SKM-1 (cell line): ENCODE measurements at regions not wholly inside any gene's neighbourhood (a gene's known extent, or its start where the extent isn't known, plus 50 kb on each side); places are given as distances from the start of the nearest gene placed in this dataset.
"Not testable (repeated sequence)": the region's sequence is repeated elsewhere in the genome, so short reads cannot be mapped to it uniquely, and the experiment has no call there.

Source experiments
- DNase-seq: peaks from one replicate; lab custom pipeline; 2025; ENCODE audit not compliant: unreplicated experiment; lab: John Stamatoyannopoulos, UW

DNA sequence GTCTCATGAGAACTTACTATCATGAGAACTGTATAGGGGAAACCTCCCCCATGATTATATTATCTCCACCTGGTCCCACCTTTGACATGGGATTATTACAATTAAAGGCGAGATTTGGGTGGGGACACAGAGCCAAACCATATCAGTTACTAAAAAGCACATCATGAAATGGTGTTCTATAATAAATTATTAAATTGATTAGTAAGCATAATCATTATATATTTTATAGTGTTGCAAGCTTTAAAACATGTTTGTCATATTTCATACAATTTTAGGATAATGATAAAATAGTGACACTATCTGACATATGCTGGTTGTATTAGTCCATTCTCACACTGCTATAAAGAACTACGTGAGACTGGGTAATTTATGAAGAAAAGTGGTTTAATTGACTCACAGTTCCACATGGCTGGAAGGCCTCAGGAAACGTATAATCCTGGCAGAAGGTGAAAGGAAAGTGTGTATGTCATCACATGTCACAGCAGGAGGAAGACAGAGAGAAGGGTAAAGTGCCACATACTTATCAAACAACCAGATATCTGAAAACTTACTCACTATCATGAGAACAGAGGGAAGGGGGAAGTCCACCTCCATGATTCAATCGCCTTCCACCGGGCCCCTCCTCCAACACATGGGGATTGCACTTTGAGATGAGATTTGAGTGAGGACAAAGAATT is 539.2 kb upstream of the OLFM3 start:
- DNase-seq: no peak

DNA sequence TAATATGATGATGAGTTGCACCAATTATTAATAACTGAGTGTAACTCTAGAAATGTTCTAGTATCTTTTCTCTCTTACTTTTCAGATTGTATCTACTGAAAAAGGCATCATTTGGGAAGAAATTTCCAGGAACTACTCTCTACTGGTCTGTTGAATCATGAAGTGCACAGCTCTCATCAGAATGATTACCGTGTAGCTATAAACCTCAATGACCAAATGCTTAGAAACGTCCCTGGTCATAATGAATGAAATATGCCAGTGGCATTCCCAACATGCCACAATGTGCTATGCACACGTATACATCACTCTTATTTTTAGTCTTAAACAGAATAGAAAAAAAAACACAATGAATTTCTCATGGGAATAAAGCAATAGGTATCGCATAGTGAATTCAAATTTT is 534.3 kb upstream of the OLFM3 start:
- no peak for DNase-seq

DNA sequence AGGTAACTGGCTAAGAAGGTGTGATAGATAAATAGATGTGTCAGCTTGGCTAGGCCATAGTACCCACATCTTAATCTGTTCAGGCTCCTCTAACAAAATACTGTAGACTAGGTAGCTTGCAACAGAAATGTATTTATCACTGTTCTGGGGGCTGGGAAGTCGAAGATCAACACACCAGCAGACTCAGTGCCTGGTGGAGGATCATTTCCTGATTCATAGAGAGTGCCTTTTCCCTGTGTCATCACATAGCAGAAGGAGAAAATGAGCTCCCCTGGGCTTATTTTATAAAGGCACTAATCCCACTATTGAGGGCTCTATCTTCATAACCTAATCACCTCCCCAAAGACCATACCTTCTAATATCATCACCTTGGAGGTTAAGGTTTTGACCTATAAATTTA is 532.7 kb upstream of the OLFM3 start:
- no peak for DNase-seq

DNA sequence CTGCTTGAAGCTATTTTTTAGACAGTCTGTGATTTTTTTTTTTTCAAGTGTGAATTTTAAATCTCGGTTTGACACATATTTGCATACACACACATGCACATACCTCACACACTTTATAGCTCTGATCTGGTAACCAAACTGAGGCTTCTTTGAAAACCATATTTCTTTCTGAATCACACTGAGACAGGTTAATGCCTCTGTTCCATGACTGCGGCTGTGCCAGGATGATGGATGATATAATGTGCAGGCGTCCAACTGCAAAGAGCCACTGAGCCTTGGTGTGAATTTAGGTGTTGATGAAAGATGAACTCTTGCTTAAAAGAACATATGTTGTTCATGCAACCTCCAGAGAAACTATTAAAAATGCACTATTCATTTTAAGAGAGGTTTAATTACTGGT is 504.0 kb upstream of the OLFM3 start:
- no peak for DNase-seq

DNA sequence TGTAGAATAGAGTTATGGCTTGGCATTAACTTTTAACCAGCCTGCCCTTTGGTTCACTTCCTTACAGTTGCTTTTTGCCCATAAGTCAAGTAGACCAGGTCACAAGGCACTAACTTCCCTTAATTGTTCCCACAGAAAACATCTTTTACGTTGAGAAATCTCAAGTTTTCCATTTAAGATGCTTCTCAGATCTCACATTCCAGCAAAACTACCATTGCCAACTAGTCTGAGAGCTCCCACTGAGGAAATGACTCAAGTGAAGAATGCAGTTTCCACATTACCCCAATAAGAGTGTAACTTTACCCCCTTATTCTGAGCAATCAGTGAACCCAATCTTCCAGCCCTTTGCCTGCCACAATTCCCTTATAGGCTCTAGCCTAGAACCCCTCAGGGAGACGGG is 502.2 kb upstream of the OLFM3 start:
- no peak for DNase-seq

DNA sequence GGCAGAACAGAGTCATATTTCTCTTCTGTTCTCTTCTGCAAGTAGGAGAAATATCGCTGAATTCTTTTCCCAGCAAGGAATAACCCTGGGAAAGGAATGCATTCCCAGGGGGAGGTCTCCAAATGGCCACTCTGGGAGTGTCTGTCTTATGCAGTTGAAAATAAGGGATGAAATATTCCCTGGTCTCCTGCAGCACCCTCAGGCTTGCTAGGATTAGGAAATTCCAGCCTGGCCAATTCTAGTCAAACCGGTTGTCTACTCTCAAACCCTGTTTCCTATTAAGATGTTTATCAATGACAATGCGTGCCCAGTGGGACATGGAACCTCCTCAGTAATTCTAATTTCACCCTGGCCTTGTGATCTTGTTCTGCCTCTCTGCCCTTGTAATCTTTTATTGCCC is 501.1 kb upstream of the OLFM3 start:
- not testable (repeated sequence) for DNase-seq

DNA sequence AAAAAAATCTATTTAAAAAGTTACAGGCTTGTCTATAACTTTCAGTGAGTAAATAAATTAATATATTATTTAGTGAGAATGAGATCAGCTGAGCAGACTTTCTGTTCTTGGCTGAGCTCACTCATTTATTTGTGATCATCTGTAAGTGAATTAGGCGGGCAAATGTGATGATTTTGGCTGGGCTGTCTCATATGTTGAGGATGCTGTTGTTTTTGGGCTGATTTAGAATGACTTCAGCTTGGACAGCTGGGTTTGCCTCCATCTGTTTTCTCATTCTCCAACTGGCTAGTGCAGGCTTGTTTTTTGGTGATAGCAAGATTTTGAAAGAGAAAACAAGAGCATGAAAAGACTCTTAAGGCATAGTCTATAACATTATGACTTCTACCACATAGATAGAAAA is 475.8 kb upstream of the OLFM3 start:
- DNase-seq: no peak

DNA sequence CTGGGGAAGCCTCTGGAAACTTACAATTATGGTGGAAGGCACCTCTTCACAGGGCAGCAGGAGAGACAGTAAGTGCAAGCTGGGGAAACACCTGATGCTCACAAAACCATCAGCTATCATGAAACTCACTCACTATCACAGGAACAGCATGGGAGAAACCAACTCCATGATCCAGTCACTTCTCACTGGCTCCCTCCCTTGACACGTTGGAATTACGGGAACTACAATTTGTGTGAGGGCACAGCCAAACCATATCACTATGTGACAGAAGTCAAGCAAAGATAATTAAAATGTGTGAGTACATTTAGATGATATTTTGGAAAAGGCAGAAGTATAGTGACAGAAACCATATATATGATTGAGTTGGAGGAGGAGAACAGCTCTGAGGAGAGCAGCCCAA is 474.0 kb upstream of the OLFM3 start:
- DNase-seq: no peak

DNA sequence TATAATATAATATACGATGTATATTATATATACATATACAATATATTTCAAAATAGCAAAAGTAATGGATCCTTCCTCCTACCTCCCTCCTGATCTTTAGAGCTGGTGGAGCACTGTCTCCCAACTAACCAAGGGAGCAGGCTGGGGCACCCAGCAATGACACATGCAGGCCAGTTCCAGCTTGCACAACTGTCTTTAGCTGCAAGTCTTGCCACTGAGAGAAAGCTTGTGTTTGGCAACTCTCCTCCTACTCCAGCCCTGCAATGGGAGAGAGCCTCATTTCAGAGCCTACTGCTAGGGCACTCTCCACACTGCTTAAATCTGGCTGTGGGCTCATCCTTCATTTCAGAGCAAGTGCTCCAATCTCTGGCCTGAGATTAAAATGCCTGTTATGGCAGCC is 469.8 kb upstream of the OLFM3 start:
- DNase-seq: no peak

DNA sequence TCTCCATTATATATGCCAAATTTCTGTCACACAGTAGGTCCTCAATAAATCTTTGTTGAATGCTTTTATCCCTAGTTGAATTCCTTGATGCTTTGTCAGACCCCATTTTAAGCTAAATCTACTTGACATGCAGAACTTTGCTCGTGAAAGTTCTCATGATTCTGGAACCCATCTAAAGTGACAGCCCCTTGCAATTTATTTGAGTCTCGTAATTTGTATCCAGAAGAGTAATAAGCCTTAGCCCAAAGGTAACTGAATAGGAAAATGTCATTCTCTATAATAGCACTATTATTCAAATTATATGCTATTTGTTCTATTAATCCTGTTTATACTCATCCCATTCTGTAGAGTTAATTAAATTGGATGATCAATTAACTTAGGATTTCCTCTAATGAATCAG is 466.6 kb upstream of the OLFM3 start:
- no peak for DNase-seq

DNA sequence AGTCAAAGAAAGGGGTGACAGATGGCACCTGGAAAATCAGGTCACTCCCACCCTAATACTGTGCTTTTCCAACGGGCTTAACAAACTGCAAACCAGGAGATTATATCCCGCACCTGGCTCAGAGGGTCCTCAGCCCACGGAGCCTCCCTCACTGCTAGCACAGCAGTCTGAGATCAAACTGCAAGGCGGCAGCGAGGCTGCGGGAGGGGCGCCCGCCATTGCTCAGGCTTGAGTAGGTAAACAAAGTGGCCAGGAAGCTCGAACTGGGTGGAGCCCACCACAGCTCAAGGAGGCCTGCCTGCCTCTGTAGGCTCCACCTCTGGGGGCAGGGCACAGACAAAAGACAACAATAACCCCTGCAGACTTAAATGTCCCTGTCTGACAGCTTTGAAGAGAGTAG is 445.6 kb upstream of the OLFM3 start:
- not testable (repeated sequence) for DNase-seq

DNA sequence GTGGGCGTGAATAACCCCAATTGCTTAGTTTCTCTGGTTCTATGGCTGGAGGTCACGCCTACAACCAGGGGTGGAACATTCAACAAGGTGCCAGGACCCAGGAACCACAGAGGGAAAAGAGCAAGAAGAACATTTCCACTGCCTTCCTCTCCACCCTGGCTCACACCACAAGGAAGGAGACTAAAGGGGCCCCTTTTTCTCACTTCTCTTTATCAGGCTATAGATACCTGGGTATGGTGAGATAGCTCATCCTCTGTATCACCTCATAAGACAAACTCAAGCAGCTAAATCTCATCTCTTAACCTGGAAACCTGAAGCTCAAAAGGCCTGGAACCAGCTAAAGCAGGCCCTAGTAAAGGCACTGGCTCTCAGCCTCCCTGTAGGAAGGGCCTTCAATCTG is 438.8 kb upstream of the OLFM3 start:
- DNase-seq: no peak

DNA sequence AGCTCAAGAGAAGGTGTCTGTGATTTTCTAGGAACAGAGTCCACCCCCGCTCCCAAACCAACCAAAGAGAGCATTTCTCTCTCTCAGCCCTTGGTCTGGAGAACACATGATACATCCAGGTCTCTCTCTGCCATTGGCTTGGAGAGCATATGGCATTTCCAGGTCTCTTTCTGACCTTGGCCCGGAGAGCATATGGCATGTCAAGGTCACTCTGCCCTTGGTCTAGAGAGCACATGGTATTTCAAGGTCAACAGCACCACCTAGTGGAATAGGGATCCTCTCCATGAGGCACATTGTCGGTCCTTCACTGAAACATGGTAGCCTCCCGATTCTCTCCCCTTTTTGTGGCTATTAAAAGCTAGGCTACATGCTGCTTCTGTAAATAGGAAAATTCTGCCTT is 437.7 kb upstream of the OLFM3 start:
- DNase-seq: no peak

DNA sequence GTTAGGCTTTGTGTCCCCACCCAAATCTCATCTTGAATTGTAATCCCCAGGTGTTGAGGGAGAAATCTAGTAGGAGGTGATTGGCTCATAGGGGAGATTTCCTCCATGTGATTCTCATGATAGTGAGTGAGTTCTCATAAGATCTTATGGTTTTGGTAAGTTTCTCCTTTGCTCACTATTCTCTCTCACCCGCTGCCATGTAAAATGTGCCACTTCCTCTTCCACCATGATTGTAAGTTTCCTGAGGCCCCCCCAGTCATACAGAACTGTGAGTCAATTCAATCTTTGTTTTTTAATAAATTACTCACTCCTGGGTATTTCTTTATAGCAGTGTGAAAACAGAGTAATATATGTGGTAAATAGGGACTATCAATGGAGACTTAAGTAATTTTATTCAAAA is 434.5 kb upstream of the OLFM3 start:
- DNase-seq: no peak

DNA sequence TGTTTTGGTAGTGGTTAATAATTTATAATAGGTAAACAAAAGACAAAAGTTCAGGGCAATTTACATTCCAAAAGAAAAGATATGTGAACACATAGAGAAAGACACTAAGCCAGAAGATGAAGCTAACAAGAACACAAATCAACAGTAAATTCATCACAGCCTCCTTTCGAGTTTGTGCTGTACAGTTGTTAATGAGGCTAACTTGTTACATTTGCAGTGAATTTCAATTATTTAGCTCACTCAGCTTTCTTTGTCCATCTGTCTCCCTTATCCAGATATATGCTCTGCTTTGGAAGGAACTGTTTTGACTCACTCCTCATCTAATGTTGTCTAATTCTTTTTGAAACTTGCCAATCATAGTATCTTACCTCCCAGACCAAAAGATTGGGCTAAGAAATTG is 423.3 kb upstream of the OLFM3 start:
- no peak for DNase-seq
